HG03108 (cell line): ENCODE measurements at regions not wholly inside any gene's neighbourhood (a gene's known extent, or its start where the extent isn't known, plus 50 kb on each side); places are given as distances from the start of the nearest gene placed in this dataset.

ENCODE experiments used
- ATAC-seq: cut with Tn5 transposase; IDR thresholded peaks from one replicate; pipeline ENCODE4 v1.9.1; 2021; ENCODE audit warnings: moderate library complexity; ENCODE audit not compliant: unreplicated experiment

GRCh38 chr20:6576726-6577125, 190.8 kb upstream of the BMP2 start:
- ATAC-seq: no peak

DNA sequence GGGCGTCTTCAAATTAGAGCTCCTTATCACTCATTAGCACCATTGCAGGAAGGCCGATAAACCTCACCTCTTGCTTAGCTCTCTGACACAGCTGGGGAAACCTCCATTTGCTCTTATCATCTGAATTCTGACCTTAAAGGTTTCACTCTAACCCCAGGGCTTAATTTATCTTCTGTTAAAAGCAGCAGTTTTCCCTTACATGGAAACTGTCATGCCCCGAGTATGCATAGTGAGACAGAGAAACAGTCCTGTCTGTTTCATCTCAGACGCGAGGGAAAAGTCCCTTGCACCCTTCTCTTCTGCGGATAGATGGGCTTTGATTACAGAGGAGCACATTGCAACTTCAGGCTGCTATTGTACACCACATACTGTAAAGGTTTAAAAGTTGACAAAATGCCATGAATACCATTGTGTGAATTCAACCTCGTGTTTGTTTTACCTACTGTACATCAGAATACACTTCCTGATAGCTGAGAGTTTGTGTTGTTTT, 191.5 kb upstream of the BMP2 start:
- ATAC-seq: no peak

- no peak for ATAC-seq
These were observed 200.7 kb upstream of the BMP2 start for GRCh38 chr20:6566821-6567220.

- no peak for ATAC-seq
These were observed 205.4 kb upstream of the BMP2 start for GRCh38 chr20:6562111-6562510.

DNA sequence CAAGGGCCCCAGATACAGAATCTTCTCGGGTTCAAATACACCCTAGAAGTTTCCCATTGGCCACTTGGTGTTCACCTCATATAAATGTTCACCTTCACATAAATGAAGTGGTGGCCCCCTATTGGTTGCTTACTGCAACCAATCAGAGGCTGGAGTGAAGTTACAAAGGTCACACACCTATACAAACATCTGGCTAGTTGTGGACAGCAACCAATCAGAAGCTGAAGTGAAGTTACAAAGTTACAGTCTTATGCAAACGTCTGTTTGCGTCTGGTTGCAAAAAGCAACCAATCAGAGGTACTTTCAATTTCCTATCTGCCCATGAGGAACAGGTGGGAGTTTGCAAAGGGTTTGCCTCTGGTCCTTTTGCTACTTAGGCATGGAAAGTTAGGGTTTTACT, 206.5 kb upstream of the BMP2 start:
- ATAC-seq: no peak

GRCh38 chr20:6559791-6560190, 207.7 kb upstream of the BMP2 start:
- no peak for ATAC-seq

- ATAC-seq: no peak
These were observed 209.1 kb upstream of the BMP2 start for GRCh38 chr20:6558341-6558740.

GRCh38 chr20:6533761-6534479, 233.6 kb upstream of the BMP2 start:
- no peak for ATAC-seq

- no peak for ATAC-seq
These were observed 234.1 kb upstream of the BMP2 start for GRCh38 chr20:6533351-6533750.

DNA sequence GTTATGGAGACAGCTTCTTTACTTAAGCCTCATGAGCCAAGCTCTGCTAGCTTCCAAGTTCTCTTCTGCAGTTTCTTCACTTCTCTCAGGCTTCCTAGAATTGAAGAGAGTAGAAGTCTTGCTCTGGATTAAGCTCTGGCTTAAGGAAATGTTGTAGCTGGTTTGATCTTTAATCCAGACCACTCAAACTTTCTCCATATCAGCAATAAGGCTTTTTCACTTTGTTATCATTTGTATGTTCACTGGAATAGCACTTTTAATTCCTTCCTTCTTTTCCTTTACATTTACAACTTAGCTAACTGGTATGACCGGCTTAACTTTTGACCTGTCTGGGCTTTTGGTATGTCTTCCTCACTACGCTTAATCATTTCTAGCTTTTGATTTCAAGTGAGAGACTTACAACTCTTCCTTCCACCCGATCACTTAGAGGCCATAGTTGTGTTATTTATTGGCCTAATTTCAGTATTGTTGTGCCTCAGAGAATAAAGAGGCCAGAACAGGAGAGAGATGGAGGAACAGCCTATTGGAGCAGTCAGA, 236.6 kb upstream of the BMP2 start:
- no peak for ATAC-seq

GRCh38 chr20:6530254-6530653, 237.2 kb upstream of the BMP2 start:
- no peak for ATAC-seq

GRCh38 chr20:6525447-6526303, 241.8 kb upstream of the BMP2 start:
- ATAC-seq: no peak

DNA sequence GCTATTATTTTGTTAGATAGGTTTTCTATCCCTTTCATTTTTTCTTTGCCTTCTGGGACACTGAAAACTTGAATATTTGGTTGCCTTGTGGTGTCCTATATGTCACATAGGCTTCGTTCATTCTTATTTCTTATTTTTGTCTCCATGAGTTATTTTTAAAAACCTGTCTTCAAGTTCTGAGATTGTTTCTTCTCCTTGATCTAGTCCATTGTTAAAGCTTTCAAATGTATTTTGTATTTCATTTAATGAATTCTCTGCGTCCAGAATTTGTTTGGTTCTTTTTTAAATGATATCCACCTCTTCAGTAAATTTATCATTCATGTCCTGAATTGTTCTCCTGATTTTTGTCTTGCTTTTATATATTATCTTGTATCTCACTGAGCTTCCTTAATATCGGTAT, 243.2 kb upstream of the BMP2 start:
- no peak for ATAC-seq

- no peak for ATAC-seq
These were observed 247.9 kb upstream of the BMP2 start for GRCh38 chr20:6519556-6519955.

GRCh38 chr20:6515261-6515660, 252.2 kb upstream of the BMP2 start:
- ATAC-seq: no peak

DNA sequence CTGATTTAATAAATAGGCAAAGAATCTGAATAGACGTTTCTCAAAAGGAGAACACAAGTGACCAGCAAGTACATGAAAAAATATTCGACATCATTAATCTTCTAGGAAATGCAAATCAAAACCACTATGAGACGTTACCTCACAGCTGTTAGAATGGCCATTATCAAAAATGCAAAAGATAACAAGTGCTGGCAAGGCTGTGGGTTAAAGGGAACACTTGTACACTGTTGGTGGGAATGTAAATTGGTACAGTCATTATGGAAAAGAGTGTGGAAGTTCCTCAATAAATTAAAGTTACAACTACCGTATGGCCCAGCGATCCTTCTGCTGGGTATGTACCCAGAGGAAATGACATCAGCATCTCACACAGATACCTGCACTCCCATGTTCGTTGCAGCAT, 253.9 kb upstream of the BMP2 start:
- no peak for ATAC-seq

GRCh38 chr20:6509374-6509773, 258.1 kb upstream of the BMP2 start:
- no peak for ATAC-seq

DNA sequence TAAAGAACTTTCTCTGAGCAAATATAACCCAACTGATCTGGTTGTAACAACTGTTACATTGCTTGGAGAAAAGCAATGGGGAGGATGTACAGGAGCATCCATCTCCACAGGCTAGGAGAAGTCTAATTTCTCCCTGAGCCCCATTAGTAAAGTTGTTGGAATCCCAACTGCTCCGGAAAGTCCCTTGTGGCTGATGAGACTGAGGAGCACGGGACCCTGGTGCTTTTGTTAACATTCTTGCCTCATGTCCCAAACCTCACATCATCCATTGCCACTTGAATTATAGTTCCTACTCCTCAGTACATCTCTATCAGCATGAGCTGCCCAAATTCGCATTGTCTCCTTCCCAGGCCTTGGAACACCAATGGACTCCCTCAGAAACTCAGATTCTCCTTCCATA, 260.6 kb upstream of the BMP2 start:
- ATAC-seq: no peak

GRCh38 chr20:6504826-6505225, 262.7 kb upstream of the BMP2 start:
- no peak for ATAC-seq

DNA sequence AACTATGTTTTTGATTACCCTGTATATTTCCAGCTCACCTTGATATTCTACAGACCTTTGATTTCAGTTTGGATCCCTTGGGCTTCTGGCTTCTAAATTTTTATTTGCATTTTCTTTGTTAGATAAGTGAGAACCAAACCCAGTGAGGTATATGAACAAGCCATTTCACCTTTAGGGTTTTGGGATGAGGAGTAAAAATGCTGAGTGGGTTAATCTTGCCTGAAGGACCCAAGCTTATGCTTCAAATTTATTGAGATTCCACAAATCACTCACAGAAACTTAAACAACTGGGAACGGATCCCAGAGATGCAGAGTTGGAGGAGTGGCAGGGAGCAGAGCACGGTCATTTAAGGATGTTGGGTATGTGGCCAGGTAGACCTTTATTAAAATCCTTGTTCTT, 263.3 kb upstream of the BMP2 start:
- ATAC-seq: no peak

DNA sequence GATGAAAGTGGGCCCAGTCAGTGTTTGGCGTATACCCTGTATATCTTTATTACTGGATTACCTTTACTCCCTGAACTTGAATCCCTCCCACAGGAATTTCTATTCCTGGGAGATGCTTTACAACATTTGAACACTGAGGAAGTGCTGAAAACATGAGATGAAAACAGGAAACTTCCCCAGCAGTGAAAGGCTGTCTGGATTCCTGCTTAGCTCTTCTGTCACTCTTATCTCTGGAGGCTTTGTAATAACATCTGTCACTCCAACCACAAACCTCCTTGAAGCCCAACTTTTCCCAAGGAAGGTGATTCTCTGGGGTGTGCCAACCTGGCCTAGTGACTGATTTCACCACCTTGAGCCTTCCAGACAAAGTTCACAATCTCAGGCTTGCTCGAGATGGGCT, 264.5 kb upstream of the BMP2 start:
- ATAC-seq: no peak

- no peak for ATAC-seq
These were observed 265.3 kb upstream of the BMP2 start for GRCh38 chr20:6502219-6502618.
